ENCODE measurements at regions not wholly inside any gene's neighbourhood (a gene's known extent, or its start where the extent isn't known, plus 50 kb on each side); places are given as distances from the start of the nearest gene placed in this dataset.
"Not testable (repeated sequence)": the region's sequence is repeated elsewhere in the genome, so short reads cannot be mapped to it uniquely, and the experiment has no call there.

DNA sequence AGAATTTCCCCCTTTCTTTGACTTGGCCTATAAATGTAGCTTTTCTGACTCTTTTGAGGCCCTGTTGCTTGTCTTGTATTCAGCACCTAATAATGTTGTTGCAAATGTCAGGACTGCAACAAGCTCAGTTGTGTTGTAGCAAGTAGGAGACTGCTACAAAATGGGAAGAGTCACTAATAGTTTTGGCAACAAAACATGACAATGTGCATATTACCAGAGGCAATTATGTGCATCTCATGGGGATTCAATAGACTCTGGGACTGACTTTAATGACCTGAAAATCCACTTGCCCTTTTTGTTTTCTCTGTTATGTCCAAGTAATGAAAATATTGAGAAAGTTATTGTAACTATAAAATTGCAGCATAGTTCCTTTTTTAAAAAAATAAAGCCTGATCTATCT lies 368.4 kb downstream of the OSTF1 start:
- DNase-seq (no peak), ATAC-seq (ENCODE audit: low read depth) (no peak)
- Mint-ChIP-seq H3K27ac (no peak overlapping the region), H3K9me3 (ENCODE audit: insufficient read depth) (no peaks in the 10 kb centered on the region), H3K4me1 (peaks cover 5% of the 10 kb centered on the region), H3K4me3 (no peak overlapping the region), H3K27me3 (no peaks in the 10 kb centered on the region)
- H3K4me3 ChIP-seq (ENCODE audit: control extremely low read depth in 1 of 5, extremely low read depth in 1 of 5, insufficient read depth in 1 of 5, low read depth in 2 of 5, low read length in 4 of 5): no peak overlapping the region
- CTCF ChIA-PET: no interaction called here
- no peak overlapping the region for H3K4me2 ChIP-seq (replicated peaks; ENCODE audit: low read depth, low read length, poor library complexity, severe bottlenecking)
- no peaks in the 10 kb centered on the region for H3K27me3 ChIP-seq (replicated peaks in 1 of 4; ENCODE audit: control extremely low read depth in 1 of 4, control insufficient read depth in 3 of 4, insufficient read depth in 4 of 4, low read length in 3 of 4)
- H3K36me3 ChIP-seq (replicated peaks in 1 of 2; ENCODE audit: control extremely low read depth in 1 of 2, control insufficient read depth in 1 of 2, extremely low read depth in 1 of 2, insufficient read depth in 2 of 2, low read length in 1 of 2): no peaks in the 10 kb centered on the region
- H3K27ac ChIP-seq (ENCODE audit: low read length in 2 of 2): no peak overlapping the region
- H3K79me2 ChIP-seq (ENCODE audit: control insufficient read depth, insufficient read depth, low read length): no peaks in the 10 kb centered on the region
- H3K9ac ChIP-seq (ENCODE audit: low read length): no peak overlapping the region
- TF ChIP-seq EZH2 (IDR thresholded peaks at IDR 0.05; ENCODE audit: borderline replicate concordance, insufficient read depth, low read depth, low read length, poor library complexity, severe bottlenecking): no peak
- TF ChIP-seq, protein P1, sequence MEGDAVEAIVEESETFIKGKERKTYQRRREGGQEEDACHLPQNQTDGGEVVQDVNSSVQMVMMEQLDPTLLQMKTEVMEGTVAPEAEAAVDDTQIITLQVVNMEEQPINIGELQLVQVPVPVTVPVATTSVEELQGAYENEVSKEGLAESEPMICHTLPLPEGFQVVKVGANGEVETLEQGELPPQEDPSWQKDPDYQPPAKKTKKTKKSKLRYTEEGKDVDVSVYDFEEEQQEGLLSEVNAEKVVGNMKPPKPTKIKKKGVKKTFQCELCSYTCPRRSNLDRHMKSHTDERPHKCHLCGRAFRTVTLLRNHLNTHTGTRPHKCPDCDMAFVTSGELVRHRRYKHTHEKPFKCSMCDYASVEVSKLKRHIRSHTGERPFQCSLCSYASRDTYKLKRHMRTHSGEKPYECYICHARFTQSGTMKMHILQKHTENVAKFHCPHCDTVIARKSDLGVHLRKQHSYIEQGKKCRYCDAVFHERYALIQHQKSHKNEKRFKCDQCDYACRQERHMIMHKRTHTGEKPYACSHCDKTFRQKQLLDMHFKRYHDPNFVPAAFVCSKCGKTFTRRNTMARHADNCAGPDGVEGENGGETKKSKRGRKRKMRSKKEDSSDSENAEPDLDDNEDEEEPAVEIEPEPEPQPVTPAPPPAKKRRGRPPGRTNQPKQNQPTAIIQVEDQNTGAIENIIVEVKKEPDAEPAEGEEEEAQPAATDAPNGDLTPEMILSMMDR (IDR thresholded peaks at IDR 0.05): no peak
- no peaks in the 10 kb centered on the region for H4K20me1 ChIP-seq (ENCODE audit: control insufficient read depth, insufficient read depth, low read length, poor library complexity, severe bottlenecking)
- intact Hi-C loops (cut with micrococcal nuclease): no loop called here
- POLR2A ChIA-PET: no interaction called here
- H3K9me3 ChIP-seq (ENCODE audit: control extremely low read depth in 1 of 3, control insufficient read depth in 2 of 3, insufficient read depth in 1 of 3, low read length in 2 of 3): no peaks in the 10 kb centered on the region
- no peak overlapping the region for H2AFZ ChIP-seq (ENCODE audit: insufficient read depth, low read depth, low read length, poor library complexity, severe bottlenecking)
- peaks cover 0 to 7% of the 10 kb centered on the region in 2 donors for H3K4me1 ChIP-seq (ENCODE audit: control insufficient read depth in 2 of 2, insufficient read depth in 2 of 2, low read length in 2 of 2)

DNA sequence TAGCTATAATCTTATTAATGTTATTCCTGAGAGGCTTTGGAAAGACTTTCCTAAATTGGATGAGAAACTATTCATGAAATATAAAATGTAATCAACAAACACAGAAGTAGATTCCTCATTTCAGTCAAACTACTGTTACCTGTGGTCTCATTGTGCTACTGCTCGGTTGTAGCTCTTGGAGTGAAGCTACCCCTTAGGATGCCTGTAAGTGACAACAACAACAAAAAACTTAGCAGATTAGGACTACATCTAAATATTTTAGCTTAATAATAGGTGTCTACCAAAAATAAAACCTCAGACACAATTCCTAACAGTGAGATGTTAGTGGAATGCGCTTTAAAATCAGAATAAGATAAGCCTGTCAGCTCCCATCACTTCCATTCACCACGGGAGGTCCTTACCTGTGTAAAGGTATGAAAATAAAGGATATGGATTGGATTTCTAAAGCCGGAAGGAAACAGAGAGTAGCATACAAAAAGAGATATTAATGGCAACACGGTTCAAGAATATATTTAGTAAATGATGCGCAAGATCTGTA lies 369.2 kb downstream of the OSTF1 start:
- no peak for ATAC-seq (ENCODE audit: low read depth)
- H4K20me1 ChIP-seq (ENCODE audit: control insufficient read depth, insufficient read depth, low read length, poor library complexity, severe bottlenecking): no peaks in the 10 kb centered on the region
- no peak for TF ChIP-seq EZH2 (IDR thresholded peaks at IDR 0.05; ENCODE audit: borderline replicate concordance, insufficient read depth, low read depth, low read length, poor library complexity, severe bottlenecking)
- no peak overlapping the region for H3K4me2 ChIP-seq (replicated peaks; ENCODE audit: low read depth, low read length, poor library complexity, severe bottlenecking)
- Mint-ChIP-seq H3K4me1 (peaks cover 5% of the 10 kb centered on the region), H3K27me3 (no peaks in the 10 kb centered on the region), H3K27ac (no peak overlapping the region), H3K4me3 (no peak overlapping the region), H3K9me3 (ENCODE audit: insufficient read depth) (no peaks in the 10 kb centered on the region)
- H3K79me2 ChIP-seq (ENCODE audit: control insufficient read depth, insufficient read depth, low read length): no peaks in the 10 kb centered on the region
- peaks cover 0 to 7% of the 10 kb centered on the region in 2 donors for H3K4me1 ChIP-seq (ENCODE audit: control insufficient read depth in 2 of 2, insufficient read depth in 2 of 2, low read length in 2 of 2)
- no peaks in the 10 kb centered on the region for H3K27me3 ChIP-seq (replicated peaks in 1 of 4; ENCODE audit: control extremely low read depth in 1 of 4, control insufficient read depth in 3 of 4, insufficient read depth in 4 of 4, low read length in 3 of 4)
- no peak overlapping the region for H3K27ac ChIP-seq (ENCODE audit: low read length in 2 of 2)
- ChIA-PET POLR2A (no interaction called here), CTCF (no interaction called here)
- DNase-seq: no peak
- no peaks in the 10 kb centered on the region for H3K9me3 ChIP-seq (ENCODE audit: control extremely low read depth in 1 of 3, control insufficient read depth in 2 of 3, insufficient read depth in 1 of 3, low read length in 2 of 3)
- H2AFZ ChIP-seq (ENCODE audit: insufficient read depth, low read depth, low read length, poor library complexity, severe bottlenecking): no peak overlapping the region
- no peaks in the 10 kb centered on the region for H3K36me3 ChIP-seq (replicated peaks in 1 of 2; ENCODE audit: control extremely low read depth in 1 of 2, control insufficient read depth in 1 of 2, extremely low read depth in 1 of 2, insufficient read depth in 2 of 2, low read length in 1 of 2)
- H3K4me3 ChIP-seq (ENCODE audit: control extremely low read depth in 1 of 5, extremely low read depth in 1 of 5, insufficient read depth in 1 of 5, low read depth in 2 of 5, low read length in 4 of 5): no peak overlapping the region
- intact Hi-C loops (cut with micrococcal nuclease): no loop called here
- H3K9ac ChIP-seq (ENCODE audit: low read length): no peak overlapping the region
- WGBS (ENCODE audit: insufficient coverage): no CpG with 5 or more reads among the region's 6 CpGs

DNA sequence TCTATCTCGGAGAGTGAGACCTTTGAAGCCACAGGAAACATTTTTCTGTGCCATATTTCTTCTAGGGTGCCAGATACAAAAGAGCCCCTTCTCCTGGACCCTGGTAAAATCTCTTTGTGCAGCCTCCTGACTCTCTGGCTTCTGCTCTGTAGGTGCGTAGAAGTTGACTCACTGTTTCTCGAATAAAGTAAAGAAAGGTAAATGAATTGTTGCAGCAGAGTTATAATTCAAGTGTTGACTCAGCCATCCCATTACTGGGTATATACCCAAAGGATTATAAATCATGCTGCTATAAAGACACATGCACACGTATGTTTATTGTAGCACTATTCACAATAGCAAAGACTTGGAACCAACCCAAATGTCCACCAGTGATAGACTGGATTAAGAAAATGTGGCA lies 371.0 kb downstream of the OSTF1 start:
- H3K4me3 Mint-ChIP-seq; H3K27ac Mint-ChIP-seq; ATAC-seq (ENCODE audit: low read depth); H3K79me2 ChIP-seq (ENCODE audit: control insufficient read depth, insufficient read depth, low read length); H3K9me3 Mint-ChIP-seq (ENCODE audit: insufficient read depth); H3K4me1 ChIP-seq (ENCODE audit: control insufficient read depth in 2 of 2, insufficient read depth in 2 of 2, low read length in 2 of 2); H3K27me3 Mint-ChIP-seq; H3K36me3 ChIP-seq (replicated peaks in 1 of 2; ENCODE audit: control extremely low read depth in 1 of 2, control insufficient read depth in 1 of 2, extremely low read depth in 1 of 2, insufficient read depth in 2 of 2, low read length in 1 of 2); H4K20me1 ChIP-seq (ENCODE audit: control insufficient read depth, insufficient read depth, low read length, poor library complexity, severe bottlenecking); intact Hi-C loops (cut with micrococcal nuclease); H3K27ac ChIP-seq (ENCODE audit: low read length in 2 of 2); H2AFZ ChIP-seq (ENCODE audit: insufficient read depth, low read depth, low read length, poor library complexity, severe bottlenecking); H3K9ac ChIP-seq (ENCODE audit: low read length); DNase-seq; H3K4me1 Mint-ChIP-seq; H3K4me2 ChIP-seq (replicated peaks; ENCODE audit: low read depth, low read length, poor library complexity, severe bottlenecking); CTCF ChIA-PET; H3K27me3 ChIP-seq (replicated peaks in 1 of 4; ENCODE audit: control extremely low read depth in 1 of 4, control insufficient read depth in 3 of 4, insufficient read depth in 4 of 4, low read length in 3 of 4); POLR2A ChIA-PET; H3K4me3 ChIP-seq (ENCODE audit: control extremely low read depth in 1 of 5, extremely low read depth in 1 of 5, insufficient read depth in 1 of 5, low read depth in 2 of 5, low read length in 4 of 5); H3K9me3 ChIP-seq (ENCODE audit: control extremely low read depth in 1 of 3, control insufficient read depth in 2 of 3, insufficient read depth in 1 of 3, low read length in 2 of 3): not testable (repeated sequence)
- WGBS (ENCODE audit: insufficient coverage): no CpG with 5 or more reads among the region's 4 CpGs

All from B cell (primary cell).